Activated B cell treated with CpG ODN at 0.5 μM for 24 hours (primary cell): ENCODE measurements at regions not wholly inside any gene's neighbourhood (a gene's known extent, or its start where the extent isn't known, plus 50 kb on each side); places are given as distances from the start of the nearest gene placed in this dataset.
"Not testable (repeated sequence)": the region's sequence is repeated elsewhere in the genome, so short reads cannot be mapped to it uniquely, and the experiment has no call there.

Source experiments
- ATAC-seq: fragments of 200-7000 bp; cut with Tn5 transposase; one replicate; pipeline ENCODE4 v1.10.0; 2021; ENCODE audit warnings: low read depth, mild to moderate bottlenecking, moderate library complexity
- CTCF ChIA-PET: fragments of 350-600 bp; sonication (Branson Sonifier 250); formaldehyde crosslinking; loops from one replicate; lab custom pipeline; 2021; ENCODE audit warnings: antibody characterized with exemption; lab: Charles Lee
- POLR2A ChIA-PET: fragments of 350-600 bp; sonication (Branson Sonifier 250); formaldehyde crosslinking; loops from one replicate; lab custom pipeline; 2021; ENCODE audit warnings: antibody characterized with exemption; lab: Charles Lee
- DNase-seq: peaks from one replicate; pipeline ENCODE4 v3.0.0; 2022
- H3K27ac Mint-ChIP-seq: one replicate; pipeline ENCODE4 v1.8.0; 2020; ENCODE audit warnings: mixed read lengths
- H3K27me3 Mint-ChIP-seq: one replicate; pipeline ENCODE4 v1.8.0; 2021; ENCODE audit warnings: mixed read lengths
- H3K36me3 Mint-ChIP-seq: one replicate; pipeline ENCODE4 v1.8.0; 2021; ENCODE audit warnings: low read depth, mixed read lengths
- H3K4me1 Mint-ChIP-seq: one replicate; pipeline ENCODE4 v1.8.0; 2021; ENCODE audit warnings: mixed read lengths
- H3K4me3 Mint-ChIP-seq: one replicate; pipeline ENCODE4 v1.8.0; 2020; ENCODE audit warnings: mild to moderate bottlenecking, mixed read lengths
- H3K9me3 Mint-ChIP-seq: one replicate; pipeline ENCODE4 v1.8.0; 2020; ENCODE audit warnings: mixed read lengths
- CTCF ChIP-seq: fragments of 200-600 bp; IDR thresholded peaks from one replicate; pipeline ENCODE4 v1.8.0; 2022; ENCODE audit warnings: antibody characterized with exemption, mild to moderate bottlenecking
- intact Hi-C: fragments of 100-400 bp; cut with micrococcal nuclease; formaldehyde crosslinking; loops from one replicate; pipeline ENCODE4 v1.15.1; 2024

- DNase-seq (no peak), ATAC-seq (no peak)
- Mint-ChIP-seq H3K4me3 (no peak overlapping the region), H3K36me3 (no peaks in the 10 kb centered on the region), H3K9me3 (no peaks in the 10 kb centered on the region), H3K27ac (no peak overlapping the region), H3K4me1 (no peaks in the 10 kb centered on the region), H3K27me3 (no peaks in the 10 kb centered on the region)
- ChIA-PET POLR2A (no interaction called here), CTCF (no interaction called here)
- no peak for TF ChIP-seq CTCF
- intact Hi-C loops = no loop called here
These were observed 632.0 kb upstream of the AMELY start for GRCh38 chrY:7543506-7543905.

- CTCF ChIA-PET = no interaction called here
- intact Hi-C loops = no loop called here
- no peak for TF ChIP-seq CTCF
- H3K36me3 Mint-ChIP-seq = no peaks in the 10 kb centered on the region
- no peak for ATAC-seq
- H3K27ac Mint-ChIP-seq = no peak overlapping the region
- H3K4me1 Mint-ChIP-seq = no peaks in the 10 kb centered on the region
- no peak for DNase-seq
- H3K9me3 Mint-ChIP-seq = no peaks in the 10 kb centered on the region
- POLR2A ChIA-PET = no interaction called here
- no peak overlapping the region for H3K4me3 Mint-ChIP-seq
- no peaks in the 10 kb centered on the region for H3K27me3 Mint-ChIP-seq
These were observed 630.8 kb upstream of the AMELY start for GRCh38 chrY:7542256-7542858.

- ChIA-PET POLR2A (no interaction called here), CTCF (no interaction called here)
- intact Hi-C loops = no loop called here
- Mint-ChIP-seq H3K27me3 (no peaks in the 10 kb centered on the region), H3K27ac (no peak overlapping the region), H3K4me1 (no peaks in the 10 kb centered on the region), H3K36me3 (no peaks in the 10 kb centered on the region), H3K4me3 (no peak overlapping the region), H3K9me3 (no peaks in the 10 kb centered on the region)
- no peak for TF ChIP-seq CTCF
- ATAC-seq (no peak), DNase-seq (no peak)
These were observed 617.8 kb upstream of the AMELY start for GRCh38 chrY:7529396-7529795.

GRCh38 chrY:7527568-7527967, 616.0 kb upstream of the AMELY start:
- H3K9me3 Mint-ChIP-seq, CTCF ChIA-PET, H3K27ac Mint-ChIP-seq, POLR2A ChIA-PET, H3K27me3 Mint-ChIP-seq, H3K36me3 Mint-ChIP-seq, H3K4me1 Mint-ChIP-seq, intact Hi-C loops, H3K4me3 Mint-ChIP-seq, DNase-seq, ATAC-seq: not testable (repeated sequence)

- Mint-ChIP-seq H3K4me3 (no peak overlapping the region), H3K36me3 (no peaks in the 10 kb centered on the region), H3K4me1 (no peaks in the 10 kb centered on the region), H3K27me3 (peaks cover 2% of the 10 kb centered on the region), H3K9me3 (no peaks in the 10 kb centered on the region), H3K27ac (no peak overlapping the region)
- ATAC-seq (no peak), DNase-seq (no peak)
- ChIA-PET POLR2A (no interaction called here), CTCF (no interaction called here)
- intact Hi-C loops = no loop called here
- TF ChIP-seq CTCF = no peak
These were observed 606.8 kb upstream of the AMELY start for GRCh38 chrY:7518387-7518786.

- ATAC-seq (no peak), DNase-seq (no peak)
- Mint-ChIP-seq H3K27me3 (no peaks in the 10 kb centered on the region), H3K4me3 (no peak overlapping the region), H3K27ac (no peak overlapping the region), H3K4me1 (no peaks in the 10 kb centered on the region), H3K36me3 (no peaks in the 10 kb centered on the region), H3K9me3 (no peaks in the 10 kb centered on the region)
- CTCF ChIA-PET = no interaction called here
- intact Hi-C loops = no loop called here
- no peak for TF ChIP-seq CTCF
- POLR2A ChIA-PET = no interaction called here
These were observed 604.7 kb upstream of the AMELY start for GRCh38 chrY:7516268-7516667.
